OCI-LY1 (cell line): ENCODE measurements at regions not wholly inside any gene's neighbourhood (a gene's known extent, or its start where the extent isn't known, plus 50 kb on each side); places are given as distances from the start of the nearest gene placed in this dataset.

Experiments
- CTCF ChIP-seq: fragments of 200-600 bp; sonication (generic), shearing (Covaris generic); IDR thresholded peaks from 2 replicates; pipeline ENCODE4 v1.5.1; 2017; ENCODE audit warnings: mild to moderate bottlenecking, antibody characterized with exemption, low read length, moderate library complexity, mixed read lengths
- EZH2 ChIP-seq: fragments of 200-600 bp; sonication (generic), shearing (Covaris generic); IDR thresholded peaks from 2 replicates; pipeline ENCODE4 v1.8.0; 2017; ENCODE audit warnings: borderline replicate concordance, mixed run types, mild to moderate bottlenecking, antibody characterized with exemption, low read length, moderate library complexity, mixed read lengths

- TF ChIP-seq CTCF: no peak
- TF ChIP-seq EZH2: no peak
Observed at GRCh38 chr3:24756101-24756888, 261.6 kb upstream of the THRB start.
